NCI-H1417 treated with DMSO at 0.1 percent for 48 hours (cell line): ENCODE measurements at regions not wholly inside any gene's neighbourhood (a gene's known extent, or its start where the extent isn't known, plus 50 kb on each side); places are given as distances from the start of the nearest gene placed in this dataset.
A peak's percentile ranks its signal among the peaks of the same experiment; 100 is the strongest.

Experiments
- DNase-seq: peaks from one replicate; lab custom pipeline; 2025; lab: John Stamatoyannopoulos, UW

DNA sequence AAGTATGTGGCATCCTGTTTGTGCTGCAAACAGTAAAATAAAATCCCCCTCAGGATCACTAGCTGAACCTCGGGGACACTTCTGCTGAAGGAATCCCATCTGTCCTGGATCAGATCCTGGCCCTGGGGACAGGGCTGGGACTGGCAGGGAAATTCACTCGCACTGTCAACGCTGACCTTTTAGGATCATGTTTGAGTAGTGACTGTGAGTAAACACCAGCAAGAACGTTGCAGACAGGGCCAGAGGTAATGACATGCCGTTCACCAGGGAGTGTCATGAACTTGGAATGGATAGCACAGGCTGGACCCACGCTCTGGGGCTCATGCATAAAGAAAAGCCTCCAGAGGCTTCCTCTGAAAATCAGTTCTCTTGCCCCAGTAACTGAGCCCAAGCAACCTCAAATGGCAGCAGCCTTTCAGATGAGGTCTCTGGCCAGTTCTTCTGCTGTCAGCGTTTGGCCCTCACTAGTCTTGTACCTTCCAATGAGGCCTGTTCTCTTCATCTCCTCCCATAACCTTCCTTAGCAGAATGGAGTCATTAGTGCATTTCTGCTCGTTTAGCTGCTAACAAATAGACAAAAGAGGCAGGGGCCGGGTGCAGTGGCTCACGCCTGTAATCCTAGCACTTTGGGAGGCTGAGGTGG is 51.0 kb upstream of the BARX2 start:
- no peak for DNase-seq

DNA sequence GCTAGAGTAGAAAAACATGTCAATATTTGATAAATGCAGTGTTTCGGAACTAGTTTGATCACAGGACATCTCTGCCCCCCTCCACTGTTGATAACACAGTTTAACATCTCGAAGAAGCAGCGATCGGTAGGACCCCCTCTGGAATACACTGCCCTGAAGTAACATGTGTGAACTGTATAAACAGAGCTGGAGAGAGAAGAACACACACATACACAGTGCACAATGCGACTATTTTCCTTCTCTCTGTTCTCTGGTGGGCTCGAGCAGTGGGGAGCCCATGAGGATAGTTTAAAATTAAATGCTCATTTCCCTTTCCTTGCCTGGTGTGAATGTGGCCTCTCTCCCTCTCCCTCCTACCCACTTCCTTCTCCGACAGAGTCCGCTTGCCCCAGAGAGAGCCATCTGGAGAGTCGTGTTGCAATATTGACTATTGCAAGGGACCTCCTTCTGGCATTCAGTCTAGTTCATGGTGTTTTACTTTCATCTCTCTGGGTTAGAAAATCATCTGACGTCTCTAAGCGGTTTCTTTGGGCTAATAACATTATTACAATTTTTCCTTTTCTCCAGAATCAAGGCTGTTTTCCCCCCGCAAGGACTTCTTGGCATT is 51.6 kb upstream of the BARX2 start:
- no peak for DNase-seq

DNA sequence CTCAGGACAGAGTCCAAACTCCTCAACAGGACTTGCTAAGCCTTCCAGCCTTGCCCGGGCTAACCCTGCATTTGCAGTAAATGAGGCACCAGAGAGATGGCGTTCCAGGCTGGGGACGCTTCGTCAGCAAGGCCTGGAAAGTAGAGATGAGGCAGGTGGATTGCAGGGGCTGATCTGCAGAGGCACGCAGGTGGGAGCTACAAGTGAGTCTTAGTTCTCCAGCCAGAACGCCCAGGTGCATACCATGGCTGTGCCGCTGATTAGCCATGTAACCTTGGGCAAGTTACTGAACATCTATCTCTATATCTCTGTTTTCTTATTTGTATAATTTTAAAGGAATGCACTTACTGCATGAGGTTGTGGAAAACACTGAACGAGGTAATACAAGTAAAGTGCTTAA is 52.7 kb upstream of the BARX2 start:
- DNase-seq, result no peak

DNA sequence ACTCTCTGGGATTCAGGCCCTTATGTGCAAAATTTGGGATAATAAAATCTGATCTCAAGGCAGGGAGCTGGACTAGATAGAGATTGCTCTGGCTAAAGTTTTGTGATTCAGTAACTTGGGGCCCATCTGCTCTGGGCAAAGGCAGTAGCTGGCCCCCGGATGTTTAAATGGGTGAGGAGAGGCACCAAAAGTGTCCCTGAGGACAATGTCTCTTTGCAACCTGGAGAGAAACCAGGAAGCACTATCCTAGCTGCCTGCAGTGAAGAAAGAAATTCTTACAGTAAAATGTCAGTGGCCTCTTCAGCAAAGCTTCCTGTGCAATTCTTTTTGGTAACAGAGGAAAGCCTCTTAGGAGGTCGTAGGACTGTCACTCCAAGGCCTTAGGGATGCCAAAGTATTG is 54.6 kb upstream of the BARX2 start:
- DNase-seq, result no peak

DNA sequence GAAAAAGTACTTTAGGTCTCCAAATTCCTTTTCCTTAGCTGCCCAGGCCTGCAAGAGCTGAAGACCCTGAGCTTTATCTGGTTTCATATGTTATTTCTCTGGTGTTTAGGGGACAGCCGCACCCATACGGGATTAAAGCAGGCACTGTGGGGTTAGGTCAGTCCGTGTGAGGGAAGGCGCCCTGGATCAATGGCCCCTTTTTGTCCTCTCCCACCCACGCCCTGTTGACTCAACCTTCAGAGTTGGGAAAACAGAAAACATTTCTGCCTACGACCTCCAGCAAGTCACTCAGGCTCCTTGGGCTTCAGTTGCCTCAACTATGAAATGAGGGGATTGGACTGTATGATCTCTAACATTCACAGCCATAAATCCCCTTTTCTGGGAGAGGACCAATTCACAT is 55.2 kb upstream of the BARX2 start:
- DNase-seq, result no peak

DNA sequence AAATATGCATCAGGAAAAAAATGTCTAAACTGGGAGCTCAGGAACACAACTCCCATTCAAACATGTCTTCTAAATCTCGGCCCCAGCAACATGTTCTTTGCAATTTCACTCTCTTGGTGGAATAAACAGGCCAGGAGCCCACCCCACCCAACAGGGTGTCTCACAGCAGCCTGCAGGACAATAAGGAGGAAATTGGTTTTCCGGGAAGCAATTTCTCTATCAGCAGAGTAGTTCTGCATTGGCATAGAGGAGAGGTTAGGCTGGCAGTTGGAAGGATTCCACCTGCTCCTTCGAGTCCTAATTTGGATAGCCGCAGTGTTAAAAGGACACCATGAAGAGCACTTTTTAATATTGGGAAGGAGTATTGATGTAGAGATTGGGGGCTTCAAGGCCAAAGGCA is 55.9 kb upstream of the BARX2 start:
- no peak for DNase-seq

DNA sequence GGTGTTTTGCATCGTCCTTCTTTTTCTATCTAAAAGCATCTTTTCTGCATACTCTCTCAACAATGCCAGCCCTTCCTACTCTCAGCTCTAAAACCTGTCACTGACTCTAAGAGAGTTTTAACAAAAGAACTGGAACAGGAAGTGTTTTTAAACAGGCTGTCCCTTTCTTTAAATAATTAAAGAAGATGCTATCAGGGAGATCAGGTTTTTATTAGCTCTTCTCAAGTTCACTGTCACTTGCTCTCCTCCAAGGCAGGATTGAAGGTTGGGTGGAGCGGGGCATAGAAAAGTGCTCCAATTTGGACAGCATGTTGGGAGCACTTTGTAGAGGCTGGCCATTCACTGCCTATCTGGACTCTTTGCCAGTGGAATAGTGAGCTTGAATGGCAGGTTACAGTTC is 56.4 kb upstream of the BARX2 start:
- no peak for DNase-seq

DNA sequence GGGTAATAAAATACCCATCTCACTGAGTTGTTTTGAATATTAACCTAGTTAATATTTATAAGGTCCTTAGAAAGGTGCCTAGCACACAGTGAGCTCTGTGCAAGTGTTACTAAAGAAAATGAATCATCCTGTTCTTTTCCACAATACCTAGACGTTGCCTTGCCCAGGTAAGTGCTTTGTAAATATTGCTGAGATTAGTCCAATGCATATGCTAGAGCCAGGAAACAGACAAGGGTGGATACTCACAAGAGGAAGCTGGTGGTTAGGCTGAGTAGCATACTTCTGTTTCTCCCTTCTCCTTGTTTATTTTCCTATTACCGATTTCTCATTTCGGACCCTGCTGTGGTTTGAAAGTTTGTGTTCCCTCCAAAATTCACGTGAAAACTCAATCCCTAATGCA is 58.1 kb upstream of the BARX2 start:
- DNase-seq, result peak; percentile 7

DNA sequence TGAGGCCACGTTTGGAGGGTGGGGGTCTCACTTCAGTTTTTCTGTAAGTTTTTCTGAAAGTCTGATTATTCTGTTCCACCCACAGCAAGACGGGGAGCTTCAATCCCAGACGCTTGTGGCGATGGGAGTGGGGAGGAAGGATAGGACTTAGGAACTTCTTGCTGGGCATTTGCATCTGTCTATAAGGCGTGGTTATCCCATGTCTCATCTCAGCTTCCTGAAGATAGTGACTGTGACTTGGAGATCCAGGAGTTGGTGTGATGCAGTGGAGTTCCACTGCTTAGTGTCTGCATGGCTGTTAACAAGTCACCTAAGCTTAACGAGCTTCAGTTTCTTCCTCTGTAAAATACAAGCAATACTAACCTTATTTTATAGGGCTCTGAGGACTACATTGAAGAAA is 58.9 kb upstream of the BARX2 start:
- no peak for DNase-seq

DNA sequence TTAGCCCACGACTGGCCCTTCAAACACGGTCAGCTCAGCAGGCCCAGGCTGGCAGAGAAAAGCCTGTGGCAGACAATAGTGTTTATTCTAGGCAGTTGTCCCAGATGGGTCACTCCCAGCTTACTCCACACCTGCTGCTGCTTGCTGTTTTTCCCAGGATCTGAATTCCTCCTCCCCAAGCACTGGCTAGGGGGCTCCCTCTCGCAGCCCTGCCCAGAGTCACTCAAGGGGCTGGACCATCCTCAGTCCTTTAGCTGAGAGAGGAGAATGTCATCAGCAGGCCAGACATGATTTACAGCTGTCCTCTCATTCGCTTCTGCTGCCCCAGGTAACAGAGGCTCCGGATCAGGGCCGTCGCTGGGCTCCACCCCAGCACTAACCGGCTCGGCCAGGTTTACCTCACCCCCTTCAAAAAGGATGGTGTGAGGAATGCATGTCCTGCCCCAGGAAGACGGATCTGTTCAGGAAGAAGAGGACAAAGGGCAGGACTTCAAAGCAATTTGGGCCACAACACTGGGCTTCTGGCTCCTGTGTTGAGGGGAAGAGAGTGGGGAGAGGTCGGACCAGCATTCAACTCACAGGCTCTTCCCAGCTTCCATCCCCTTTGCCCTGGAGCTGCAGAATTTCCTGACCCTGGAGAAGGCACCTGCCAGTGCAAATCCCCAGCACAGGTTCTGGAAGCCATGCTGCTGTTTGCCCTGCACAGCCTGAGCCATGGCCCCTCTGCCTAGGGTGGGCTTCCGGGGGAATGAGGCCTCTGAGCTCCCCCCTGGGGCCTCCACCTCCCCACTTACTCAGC is 59.7 kb upstream of the BARX2 start:
- peak; percentile 68 for DNase-seq

DNA sequence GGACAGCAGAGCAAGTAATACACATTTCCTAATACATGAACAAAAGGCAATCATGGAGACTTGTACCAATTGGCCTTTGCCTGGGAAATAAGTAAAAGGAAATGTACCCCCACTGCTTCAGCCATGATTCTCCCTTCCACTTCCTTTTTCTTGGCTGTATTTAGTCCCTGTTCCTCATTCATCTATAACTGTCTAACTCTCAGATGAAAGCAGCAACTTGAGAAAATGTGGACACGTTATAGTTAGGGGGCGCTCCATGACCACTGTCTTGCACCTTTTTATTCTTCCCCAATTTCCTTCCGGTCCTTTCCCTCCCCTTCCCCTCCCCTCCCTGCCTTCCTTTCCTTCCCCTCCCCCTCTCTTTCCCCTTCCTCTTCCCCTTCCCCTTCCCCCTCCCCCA is 61.3 kb upstream of the BARX2 start:
- DNase-seq, result no peak

DNA sequence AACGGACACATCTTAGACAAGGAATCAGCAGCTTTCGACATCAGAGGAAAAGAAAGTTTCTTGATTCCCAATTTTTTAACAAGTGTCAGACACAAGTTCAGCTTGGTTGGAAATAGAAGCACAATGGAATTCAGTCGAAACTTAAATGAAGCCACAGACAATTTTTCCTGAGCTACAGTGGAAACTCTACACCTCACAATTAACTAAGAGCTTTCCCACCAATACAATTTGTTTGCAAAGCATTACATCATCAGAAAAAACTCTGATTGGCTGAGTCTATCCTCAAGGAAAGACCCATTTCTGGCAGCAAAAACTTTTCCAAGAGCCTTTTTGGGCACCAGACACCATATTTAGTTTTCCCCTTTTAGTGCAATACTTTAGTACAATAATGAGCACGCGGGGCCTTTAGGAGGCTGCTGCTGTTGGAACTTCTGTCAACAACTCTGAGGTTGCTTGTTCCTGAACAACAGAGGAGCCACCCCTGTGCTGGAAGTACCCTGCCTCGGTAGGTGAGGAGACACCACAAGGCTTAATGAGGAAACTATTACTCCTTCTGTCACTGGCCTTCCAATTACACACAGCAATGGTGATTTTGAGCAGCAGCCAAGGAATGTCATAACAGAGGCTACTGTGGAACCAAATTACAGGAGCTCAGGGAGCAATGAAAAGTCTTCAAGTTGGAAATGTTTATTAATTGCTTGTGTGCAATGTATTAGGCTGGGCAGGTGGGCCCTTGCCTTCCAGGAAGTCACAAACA is 61.9 kb upstream of the BARX2 start:
- no peak for DNase-seq

DNA sequence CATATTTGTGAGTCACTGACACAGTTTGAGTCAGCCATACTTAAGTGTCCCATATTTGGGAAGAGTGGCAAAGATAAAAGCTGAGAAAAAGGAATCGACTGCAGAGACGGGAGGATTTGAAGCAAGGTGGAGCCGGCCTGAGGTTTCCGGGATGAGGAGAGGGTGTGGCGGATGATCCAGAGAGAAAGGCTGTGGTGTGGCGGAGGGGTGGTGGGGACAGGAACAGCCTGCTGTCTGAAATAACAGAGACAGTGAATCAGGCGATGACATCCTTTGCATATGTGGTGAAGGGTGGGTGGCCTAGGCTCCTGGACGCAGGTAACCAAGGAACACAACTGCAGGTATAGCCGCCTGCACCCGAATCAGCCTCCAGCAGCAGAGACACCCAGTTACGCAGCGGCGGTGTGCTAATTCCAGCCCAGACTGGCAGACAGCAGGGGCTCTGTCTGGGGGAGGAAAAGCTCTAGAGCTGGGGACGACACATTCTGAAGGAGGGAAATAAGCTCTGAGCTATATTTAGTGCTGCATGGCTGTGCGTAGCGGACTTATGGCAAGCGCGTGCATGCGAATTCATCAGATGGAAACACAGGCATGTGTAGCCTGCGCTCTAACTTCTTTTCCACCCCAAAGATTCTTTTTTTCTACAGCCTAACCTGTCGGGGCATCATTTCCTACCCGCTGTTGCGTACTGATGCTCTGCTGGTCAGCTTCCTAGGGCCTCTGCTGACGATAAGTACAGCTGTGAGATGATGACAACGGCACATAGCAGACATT is 62.7 kb upstream of the BARX2 start:
- DNase-seq, result no peak

DNA sequence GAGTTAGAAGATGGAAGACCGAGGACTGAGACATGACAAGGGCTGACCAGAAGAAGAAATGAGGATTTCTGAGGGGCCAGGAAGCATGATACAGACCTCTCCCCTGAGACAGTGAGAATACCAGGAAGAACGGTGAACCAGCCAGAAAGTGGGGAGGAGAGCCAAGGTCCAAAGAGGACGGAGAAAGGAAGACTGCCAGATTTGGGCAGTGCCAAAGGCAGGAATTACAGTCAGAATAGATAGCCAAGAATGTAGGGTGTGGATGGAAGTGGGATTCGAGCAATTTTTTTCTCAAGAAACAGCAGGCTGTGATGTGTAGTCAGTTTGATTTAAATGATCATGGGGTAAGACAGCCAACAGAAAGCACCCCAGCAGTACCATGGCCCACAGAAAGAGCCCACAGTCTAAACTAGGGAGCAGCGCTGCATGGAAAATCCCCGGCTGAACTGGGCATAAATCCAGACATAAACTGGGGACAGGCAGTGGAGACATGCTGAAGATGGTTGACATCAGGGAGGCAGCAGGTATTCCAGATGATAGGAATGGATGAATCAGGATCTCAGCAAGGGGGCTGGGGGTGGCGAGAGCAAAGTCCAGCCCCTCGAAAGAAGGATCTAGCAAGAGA is 67.3 kb upstream of the BARX2 start:
- no peak for DNase-seq

DNA sequence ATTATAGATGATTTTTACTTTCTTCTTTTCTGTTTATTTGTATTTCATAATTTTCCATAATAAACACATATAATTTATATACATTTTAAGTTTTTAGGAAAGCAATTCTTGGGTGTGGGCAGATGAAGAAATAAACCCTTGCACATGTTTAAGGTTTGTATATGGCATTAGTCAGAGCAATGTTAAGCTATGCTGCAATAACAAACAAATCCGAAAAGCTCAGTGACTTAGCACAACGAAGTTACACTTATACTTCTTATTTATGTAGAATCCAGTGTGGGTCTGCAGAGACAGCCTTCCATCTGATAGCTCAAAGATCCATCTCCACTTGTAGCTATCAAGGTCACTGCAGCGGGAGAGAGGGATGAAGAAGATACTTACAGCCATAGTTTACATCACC is 68.5 kb upstream of the BARX2 start:
- no peak for DNase-seq

DNA sequence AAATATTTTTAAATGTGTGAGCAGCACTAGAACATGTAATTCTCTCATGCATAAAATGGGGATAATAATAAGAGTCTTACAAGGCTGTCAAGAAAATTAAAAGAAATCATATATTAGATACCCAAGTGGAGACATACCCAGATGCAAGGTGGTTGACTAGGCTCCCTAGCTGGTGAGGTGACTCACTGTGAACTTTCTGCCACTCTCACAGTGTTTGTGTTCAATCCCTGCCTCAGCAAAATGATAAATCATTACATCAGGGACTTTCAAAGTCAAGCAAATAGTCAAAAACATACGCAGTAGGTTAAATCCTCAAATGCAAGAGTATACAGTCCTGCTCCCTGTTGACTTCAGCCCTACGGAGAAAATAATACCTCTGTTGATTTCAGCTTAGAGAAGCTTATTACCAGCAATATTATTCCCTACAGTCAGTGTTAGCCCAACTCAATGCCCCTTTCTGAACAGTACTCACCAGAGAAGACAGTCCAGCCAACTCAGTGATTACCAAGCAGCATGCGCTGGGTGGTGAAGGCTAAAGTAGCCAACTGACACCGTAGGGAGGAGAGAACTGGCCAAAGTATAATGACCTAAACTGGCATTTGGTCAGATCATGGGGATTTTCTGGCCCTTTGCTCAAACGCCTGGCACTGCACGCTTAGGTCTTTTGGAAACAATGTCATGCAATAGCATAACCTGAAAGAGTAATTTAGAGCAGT is 73.1 kb upstream of the BARX2 start:
- no peak for DNase-seq

DNA sequence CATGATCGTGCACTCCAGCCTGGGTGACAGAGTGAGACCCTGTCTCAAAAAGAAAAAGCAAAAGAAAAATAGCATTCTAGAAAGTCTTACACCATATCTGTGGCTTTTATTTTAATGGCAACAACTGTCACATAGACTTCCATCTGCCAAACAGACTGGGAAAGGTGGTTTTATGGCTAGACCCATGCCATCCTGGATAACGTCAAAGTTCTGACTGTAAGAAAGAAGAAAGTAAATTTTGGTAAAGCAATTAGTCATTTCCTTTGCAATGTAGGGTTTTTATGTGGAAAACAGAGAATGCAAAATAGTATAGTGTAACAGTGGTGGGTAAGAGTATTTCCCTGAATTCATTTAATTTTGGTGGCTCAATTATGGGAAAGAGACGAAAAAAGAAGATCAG is 75.5 kb upstream of the BARX2 start:
- no peak for DNase-seq

DNA sequence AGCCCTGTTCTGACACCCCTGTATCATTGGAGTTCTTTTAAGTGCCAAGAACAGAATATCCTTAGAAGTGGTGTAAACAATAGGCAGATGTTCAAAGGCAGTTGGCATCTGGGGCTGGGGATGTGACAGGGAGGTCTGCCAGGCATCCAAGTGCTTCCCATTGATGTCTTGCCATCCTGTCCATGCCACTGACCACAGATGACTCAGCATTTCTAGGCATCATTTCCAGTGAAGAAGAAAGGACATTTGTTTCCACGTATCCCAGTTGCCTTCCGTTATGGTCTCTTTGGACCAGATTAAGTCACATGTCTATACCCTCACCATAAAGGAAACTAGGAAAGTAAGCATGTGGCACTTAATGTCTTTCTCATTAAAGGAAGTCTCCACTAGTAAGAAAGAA is 76.7 kb upstream of the BARX2 start:
- DNase-seq, result no peak

DNA sequence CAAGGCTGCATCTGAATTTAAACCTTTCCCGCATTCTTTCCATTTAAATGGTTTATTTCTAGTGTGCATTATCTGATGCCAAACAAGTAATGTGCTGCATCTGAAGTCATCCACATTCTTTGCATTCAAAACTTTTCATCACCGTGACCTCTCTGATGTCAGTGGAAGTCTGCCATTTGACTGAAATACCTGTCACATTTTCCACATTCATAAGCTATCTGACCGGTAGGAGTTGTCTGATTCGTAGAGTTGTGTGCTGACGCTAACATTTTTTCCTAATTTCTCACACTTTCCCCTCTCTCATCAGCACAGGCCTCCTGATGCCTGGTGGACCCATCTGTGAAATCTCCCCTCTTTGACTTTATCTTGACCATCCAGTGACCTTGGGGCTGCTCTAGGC is 79.9 kb upstream of the BARX2 start:
- DNase-seq, result no peak

DNA sequence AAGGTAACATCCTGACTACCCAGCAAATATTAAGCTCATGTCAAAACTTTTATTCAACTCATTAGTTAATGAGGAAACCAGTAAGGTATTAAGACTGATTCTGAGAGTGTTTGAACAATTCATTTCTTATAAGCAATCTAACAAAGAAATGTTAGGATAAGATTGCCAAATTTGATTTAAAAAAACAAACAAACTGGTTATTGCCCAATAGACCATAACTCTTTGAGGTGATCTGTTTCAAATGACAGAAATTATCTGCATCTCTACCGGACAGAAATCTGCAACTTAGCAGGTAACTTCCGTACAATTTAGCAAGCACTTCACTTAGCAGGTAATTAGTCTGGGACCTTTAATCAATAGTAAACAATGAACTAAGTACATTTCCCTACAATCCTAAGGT is 82.9 kb upstream of the BARX2 start:
- DNase-seq, result no peak

DNA sequence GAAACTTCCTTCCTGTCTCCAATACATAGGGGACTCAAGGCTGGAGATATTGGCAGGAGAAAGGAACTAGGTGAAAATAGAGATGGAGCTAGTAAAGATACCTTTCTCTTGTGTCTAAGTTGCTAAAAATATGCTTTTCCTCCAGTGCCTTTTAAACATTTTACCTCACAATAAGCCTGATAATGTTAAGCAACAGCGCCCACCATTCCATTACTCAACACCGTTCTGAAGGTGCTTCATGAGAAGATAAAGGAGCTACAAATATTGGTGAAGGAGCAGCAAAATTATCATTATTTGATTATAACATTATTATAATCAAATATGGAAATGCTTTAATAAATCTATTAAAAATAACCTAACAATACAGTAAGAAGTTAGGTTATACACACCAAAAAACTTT is 83.6 kb upstream of the BARX2 start:
- no peak for DNase-seq
